ENCODE measurements at regions not wholly inside any gene's neighbourhood (a gene's known extent, or its start where the extent isn't known, plus 50 kb on each side); places are given as distances from the start of the nearest gene placed in this dataset.

DNA sequence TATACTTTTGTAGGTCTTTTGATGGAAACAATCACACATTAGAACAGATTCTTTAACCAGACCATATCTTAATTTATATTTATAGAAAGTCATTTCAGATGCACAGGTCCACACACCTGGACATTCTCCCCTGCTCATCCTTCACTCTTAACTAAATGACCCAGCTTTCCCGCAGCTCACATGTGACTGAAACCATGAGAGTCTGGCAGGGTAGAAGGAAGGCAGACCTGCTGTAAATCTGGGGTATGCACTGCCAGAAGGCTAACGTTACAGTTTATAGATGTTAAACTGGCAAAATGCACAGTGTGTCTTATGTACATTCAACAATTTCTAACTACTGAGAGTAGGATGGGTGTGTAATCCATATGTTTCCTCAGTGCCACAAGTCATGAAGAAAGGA, 359.5 kb upstream of the SPTLC3 start:
- TF ChIP-seq TAF1 (IDR thresholded peaks at IDR 0.05; ENCODE audit: low read depth, low read length) (no peak), POLR2A (IDR thresholded peaks at IDR 0.05; ENCODE audit: low read depth, low read length) (no peak), POU2F2 (IDR thresholded peaks at IDR 0.05; ENCODE audit: low read depth, low read length) (no peak), POLR2AphosphoS5 (IDR thresholded peaks at IDR 0.05; ENCODE audit: low read depth, low read length) (no peak), PAX5 (IDR thresholded peaks at IDR 0.05; ENCODE audit: insufficient read depth, low read length, severe bottlenecking) (no peak)

All from GM12891 (cell line).